Sigmoid colon (tissue), 6 donors: ENCODE measurements at regions not wholly inside any gene's neighbourhood (a gene's known extent, or its start where the extent isn't known, plus 50 kb on each side); places are given as distances from the start of the nearest gene placed in this dataset.

Experiments used
- DNase-seq: peaks from one replicate; pipeline ENCODE4 v3.0.0-alpha.2; 2019
- H3K27ac ChIP-seq, 4 donors: fragments of 200-600 bp; sonication (generic); one replicate each; pipeline ENCODE4 v1.5.1; 2016 to 2019; ENCODE audit warnings: mild to moderate bottlenecking in 1 of 4
- H3K27me3 ChIP-seq, 3 donors: fragments of 200-600 bp; sonication (generic); one replicate each; pipeline ENCODE4 v1.5.1; 2019; ENCODE audit warnings: mild to moderate bottlenecking in 1 of 3
- H3K36me3 ChIP-seq, 4 donors: fragments of 200-600 bp; sonication (generic); one replicate each; pipeline ENCODE4 v1.5.1; 2016 to 2019
- H3K4me1 ChIP-seq, 4 donors: fragments of 200-600 bp; sonication (generic); one replicate each; pipeline ENCODE4 v1.5.1; 2017 to 2019
- H3K4me3 ChIP-seq, 4 donors: fragments of 200-600 bp; sonication (generic); one replicate each; pipeline ENCODE4 v1.5.1; 2017 to 2019; ENCODE audit warnings: mild to moderate bottlenecking in 2 of 4, moderate library complexity in 1 of 4
- H3K9me3 ChIP-seq, 4 donors: fragments of 200-600 bp in 3 of 4; sonication (generic) in 3 of 4; one replicate each; pipeline versions ENCODE4 v1.5.1 to v1.6.1; 2013 to 2019
- EP300 ChIP-seq, 4 donors: sonication (generic); formaldehyde crosslinking; IDR thresholded peaks; one replicate each; pipeline ENCODE4 v1.6.1; 2017; ENCODE audit warnings: antibody characterized with exemption in 4 of 4
- POLR2A ChIP-seq, 2 donors: fragments of 450-650 bp; IDR thresholded peaks; one replicate each; pipeline ENCODE4 v1.6.1; 2016; ENCODE audit warnings: antibody characterized with exemption in 2 of 2, mild to moderate bottlenecking in 2 of 2, moderate library complexity in 2 of 2
- POLR2AphosphoS5 ChIP-seq, 4 donors: sonication (generic); formaldehyde crosslinking; IDR thresholded peaks; one replicate each; pipeline ENCODE4 v1.6.1; 2017; ENCODE audit warnings: antibody characterized with exemption in 4 of 4
- WGBS, 2 donors: extraction: QIAGEN DNeasy Blood & Tissue Kit; methylation state at CpG; one replicate each; pipeline ENCODE4 v1.1.7; 2013; 5-methylcytosine and 5-hydroxymethylcytosine counted together
- intact Hi-C: fragments of 100-400 bp; cut with DNase I; formaldehyde crosslinking; loops from one replicate; pipeline ENCODE4 v1.15.1; 2023
- TF ChIP-seq, protein P1 (sequence below), 4 experiments: fragments of 450-650 bp in 3 of 4; fragments of 200-600 bp in 1 of 4; IDR thresholded peaks; one replicate each; pipeline ENCODE4 v1.5.1; 2016 to 2019; ENCODE audit warnings: antibody characterized with exemption in 4 of 4, mild to moderate bottlenecking in 3 of 4, moderate library complexity in 2 of 4
- donor health status: healthy with polysubstance abuse.
- donor health status: healthy.

DNA sequence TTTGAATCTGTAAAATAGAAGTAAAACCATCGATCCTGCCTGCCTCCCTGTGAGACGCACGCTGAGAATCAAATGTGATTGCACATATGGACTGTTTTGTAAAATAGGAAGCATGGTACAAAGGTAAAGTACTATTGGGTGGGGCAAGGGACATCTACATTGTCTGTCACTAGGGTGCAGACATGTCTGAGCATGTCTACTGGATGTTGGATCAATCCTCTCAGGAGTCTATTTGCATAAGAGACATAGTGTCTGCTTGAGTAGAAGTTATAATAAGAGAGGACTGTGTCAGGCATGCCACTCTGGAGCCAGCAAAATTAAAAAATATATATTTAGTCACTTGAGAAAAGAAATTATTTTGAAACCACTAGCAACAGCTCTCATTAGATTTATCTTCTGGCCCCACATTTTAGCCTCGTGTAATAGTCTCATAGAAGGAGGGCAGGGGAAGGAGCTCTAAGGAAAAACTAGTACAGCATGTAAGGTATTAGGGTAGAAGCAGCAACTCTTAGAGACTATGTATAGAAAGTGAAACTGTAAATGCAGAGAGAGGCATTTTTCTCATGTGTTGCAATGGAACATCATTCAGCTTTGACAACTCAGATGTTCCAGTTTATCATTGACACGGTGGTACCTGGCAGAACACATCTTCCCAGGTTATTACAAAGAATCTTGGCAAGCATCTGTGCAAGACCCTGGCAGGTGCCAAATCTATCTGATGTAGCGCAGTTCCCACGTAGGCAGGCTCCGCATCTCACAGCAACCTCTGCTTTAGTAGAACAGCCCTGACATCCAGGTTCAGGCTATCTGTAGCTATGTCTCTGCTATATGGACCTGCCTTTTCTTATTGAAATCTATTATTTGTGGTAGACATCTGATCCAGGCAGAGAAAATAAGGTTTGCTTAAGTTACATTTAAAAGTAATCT is 85.2 kb upstream of the CHL1 start:
- peak; percentile 58 for DNase-seq
- WGBS, 2 donors = 82 to 89% methylated on average over 8 of the region's 8 CpGs
- no peak for TF ChIP-seq EP300 (IDR thresholded peaks at IDR 0.05)
- TF ChIP-seq, protein P1, sequence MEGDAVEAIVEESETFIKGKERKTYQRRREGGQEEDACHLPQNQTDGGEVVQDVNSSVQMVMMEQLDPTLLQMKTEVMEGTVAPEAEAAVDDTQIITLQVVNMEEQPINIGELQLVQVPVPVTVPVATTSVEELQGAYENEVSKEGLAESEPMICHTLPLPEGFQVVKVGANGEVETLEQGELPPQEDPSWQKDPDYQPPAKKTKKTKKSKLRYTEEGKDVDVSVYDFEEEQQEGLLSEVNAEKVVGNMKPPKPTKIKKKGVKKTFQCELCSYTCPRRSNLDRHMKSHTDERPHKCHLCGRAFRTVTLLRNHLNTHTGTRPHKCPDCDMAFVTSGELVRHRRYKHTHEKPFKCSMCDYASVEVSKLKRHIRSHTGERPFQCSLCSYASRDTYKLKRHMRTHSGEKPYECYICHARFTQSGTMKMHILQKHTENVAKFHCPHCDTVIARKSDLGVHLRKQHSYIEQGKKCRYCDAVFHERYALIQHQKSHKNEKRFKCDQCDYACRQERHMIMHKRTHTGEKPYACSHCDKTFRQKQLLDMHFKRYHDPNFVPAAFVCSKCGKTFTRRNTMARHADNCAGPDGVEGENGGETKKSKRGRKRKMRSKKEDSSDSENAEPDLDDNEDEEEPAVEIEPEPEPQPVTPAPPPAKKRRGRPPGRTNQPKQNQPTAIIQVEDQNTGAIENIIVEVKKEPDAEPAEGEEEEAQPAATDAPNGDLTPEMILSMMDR (IDR thresholded peaks at IDR 0.05) = no peak
- no peak for TF ChIP-seq POLR2AphosphoS5 (IDR thresholded peaks at IDR 0.05)
- TF ChIP-seq POLR2A (IDR thresholded peaks at IDR 0.05) = no peak
- no peaks in the 10 kb centered on the region for H3K27me3 ChIP-seq
- H3K27ac ChIP-seq = no peak overlapping the region
- H3K4me1 ChIP-seq = no peaks in the 10 kb centered on the region
- no peaks in the 10 kb centered on the region for H3K9me3 ChIP-seq
- H3K36me3 ChIP-seq = no peaks in the 10 kb centered on the region
- no peak overlapping the region for H3K4me3 ChIP-seq
- intact Hi-C loops = no loop called here

DNA sequence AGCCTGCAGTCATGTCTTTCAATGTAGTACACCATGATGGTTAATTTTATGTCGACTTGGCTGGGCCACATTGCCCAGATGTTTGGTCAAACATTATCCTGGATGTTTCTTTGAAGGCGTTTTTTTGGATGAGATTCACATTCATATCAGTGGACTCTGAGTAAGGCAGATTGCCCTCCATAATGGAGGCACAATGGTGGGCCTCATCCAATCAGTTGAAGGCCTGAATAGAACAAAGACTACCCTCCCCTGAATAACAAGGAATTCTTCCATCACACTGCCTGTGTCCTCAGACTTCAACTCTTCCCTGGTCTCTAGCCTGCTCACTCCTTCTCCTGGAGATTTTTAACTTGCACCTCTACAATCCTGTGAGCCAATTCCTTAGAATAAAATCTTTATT is 83.8 kb upstream of the CHL1 start:
- TF ChIP-seq, protein P1 (IDR thresholded peaks at IDR 0.05) = no peak
- no peak for DNase-seq
- Histone ChIP-seq H3K36me3 (no peaks in the 10 kb centered on the region), H3K4me3 (no peak overlapping the region), H3K4me1 (no peaks in the 10 kb centered on the region), H3K27ac (no peak overlapping the region), H3K27me3 (no peaks in the 10 kb centered on the region), H3K9me3 (no peaks in the 10 kb centered on the region)
- intact Hi-C loops = no loop called here
- WGBS, 2 donors = 47 to 74% methylated on average over 2 of the region's 2 CpGs

DNA sequence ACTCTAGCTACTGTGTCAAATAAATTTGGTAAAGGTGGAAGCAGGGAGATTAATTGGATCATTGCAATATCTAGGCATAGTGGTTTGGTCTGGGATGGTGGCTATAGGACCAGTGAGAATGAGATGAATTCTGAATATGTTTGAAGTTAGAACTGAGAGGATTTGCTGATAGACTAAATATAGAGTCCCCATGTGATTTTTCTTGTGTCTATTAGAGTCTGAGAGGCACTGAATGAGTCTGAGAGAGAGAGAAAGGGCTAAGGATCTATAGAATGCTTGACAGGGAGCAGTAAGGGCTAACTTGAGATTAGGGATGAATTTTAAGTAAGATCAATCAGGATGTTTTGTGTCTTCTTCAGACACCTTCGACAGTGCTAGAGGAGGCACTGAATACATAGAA is 77.9 kb upstream of the CHL1 start:
- Histone ChIP-seq H3K36me3 (no peaks in the 10 kb centered on the region), H3K27me3 (no peaks in the 10 kb centered on the region), H3K4me3 (no peak overlapping the region), H3K27ac (no peak overlapping the region), H3K9me3 (no peaks in the 10 kb centered on the region), H3K4me1 (no peaks in the 10 kb centered on the region)
- 48 to 69% methylated on average over 1 of the region's 1 CpG for WGBS, 2 donors
- TF ChIP-seq, protein P1 (IDR thresholded peaks at IDR 0.05) = no peak
- TF ChIP-seq POLR2A (IDR thresholded peaks at IDR 0.05) (no peak), POLR2AphosphoS5 (IDR thresholded peaks at IDR 0.05) (no peak), EP300 (IDR thresholded peaks at IDR 0.05) (no peak)
- intact Hi-C loops = no loop called here
- no peak for DNase-seq

DNA sequence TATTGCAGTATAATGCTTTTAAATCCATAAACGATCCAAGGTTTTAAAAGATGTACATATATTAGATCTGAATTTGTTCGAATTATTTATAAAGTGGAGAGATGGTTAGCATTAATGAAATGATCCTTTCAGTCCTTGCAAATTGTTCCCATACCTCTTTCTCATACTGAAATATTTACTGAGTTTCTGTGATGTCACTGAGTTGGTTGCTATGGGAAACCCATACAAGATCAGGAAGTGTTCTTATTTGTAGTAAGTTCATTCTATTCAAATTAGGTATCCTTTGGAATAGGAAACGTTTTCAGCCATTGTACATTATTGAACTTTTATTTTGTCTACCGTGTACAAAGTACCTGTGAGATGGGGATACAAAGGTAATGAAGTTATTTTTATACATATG is 73.2 kb upstream of the CHL1 start:
- peaks cover 0 to 1% (median 0%) of the 10 kb centered on the region in 4 donors for H3K9me3 ChIP-seq
- no peak for DNase-seq
- no peaks in the 10 kb centered on the region for H3K36me3 ChIP-seq
- intact Hi-C loops = no loop called here
- TF ChIP-seq EP300 (IDR thresholded peaks at IDR 0.05) (no peak), POLR2A (IDR thresholded peaks at IDR 0.05) (no peak), POLR2AphosphoS5 (IDR thresholded peaks at IDR 0.05) (no peak)
- TF ChIP-seq, protein P1 (IDR thresholded peaks at IDR 0.05) = no peak
- H3K27me3 ChIP-seq = no peaks in the 10 kb centered on the region
- no peak overlapping the region for H3K4me3 ChIP-seq
- WGBS, 2 donors = 62 to 68% methylated on average over 4 of the region's 4 CpGs
- H3K27ac ChIP-seq = no peak overlapping the region
- H3K4me1 ChIP-seq = no peaks in the 10 kb centered on the region
